Ishikawa (cell line): ENCODE measurements at regions not wholly inside any gene's neighbourhood (a gene's known extent, or its start where the extent isn't known, plus 50 kb on each side); places are given as distances from the start of the nearest gene placed in this dataset.

Experiments used
- CEBPB ChIP-seq: IDR thresholded peaks from 2 replicates; pipeline ENCODE4 v1.6.1; 2012
- CREB1 ChIP-seq: IDR thresholded peaks from 2 replicates; pipeline ENCODE4 v1.6.1; 2012; ENCODE audit warnings: low read depth
- EGR1 ChIP-seq: IDR thresholded peaks from 2 replicates; pipeline ENCODE4 v1.6.1; 2012
- EP300 ChIP-seq: IDR thresholded peaks from 2 replicates; pipeline ENCODE4 v1.6.1; 2012; ENCODE audit warnings: borderline replicate concordance
- FOXM1 ChIP-seq: IDR thresholded peaks from 2 replicates; pipeline ENCODE4 v1.6.1; 2012; ENCODE audit warnings: low read depth, borderline replicate concordance
- NFIC ChIP-seq: IDR thresholded peaks from 2 replicates; pipeline ENCODE4 v1.6.1; 2012
- RAD21 ChIP-seq: IDR thresholded peaks from 2 replicates; pipeline ENCODE4 v1.6.1; 2012; ENCODE audit warnings: low read depth
- REST ChIP-seq: IDR thresholded peaks from 2 replicates; pipeline ENCODE4 v1.6.1; 2012; ENCODE audit warnings: low read depth, mild to moderate bottlenecking
- TAF1 ChIP-seq: IDR thresholded peaks from 2 replicates; pipeline ENCODE4 v1.6.1; 2012; ENCODE audit warnings: low read depth, mild to moderate bottlenecking
- TCF12 ChIP-seq: IDR thresholded peaks from 2 replicates; pipeline ENCODE4 v1.6.1; 2012; ENCODE audit warnings: low read depth
- TEAD4 ChIP-seq: IDR thresholded peaks from 2 replicates; pipeline ENCODE4 v1.6.1; 2012
- YY1 ChIP-seq: IDR thresholded peaks from 2 replicates; pipeline ENCODE4 v1.6.1; 2012; ENCODE audit warnings: low read depth
- ZBTB7A ChIP-seq: IDR thresholded peaks from 2 replicates; pipeline ENCODE4 v1.6.1; 2012; ENCODE audit warnings: low read depth
- TF ChIP-seq, protein P1 (sequence below): IDR thresholded peaks from 2 replicates; pipeline ENCODE4 v1.6.1; 2012
- TF ChIP-seq, protein P2 (sequence below): IDR thresholded peaks from 2 replicates; pipeline ENCODE4 v1.6.1; 2012

DNA sequence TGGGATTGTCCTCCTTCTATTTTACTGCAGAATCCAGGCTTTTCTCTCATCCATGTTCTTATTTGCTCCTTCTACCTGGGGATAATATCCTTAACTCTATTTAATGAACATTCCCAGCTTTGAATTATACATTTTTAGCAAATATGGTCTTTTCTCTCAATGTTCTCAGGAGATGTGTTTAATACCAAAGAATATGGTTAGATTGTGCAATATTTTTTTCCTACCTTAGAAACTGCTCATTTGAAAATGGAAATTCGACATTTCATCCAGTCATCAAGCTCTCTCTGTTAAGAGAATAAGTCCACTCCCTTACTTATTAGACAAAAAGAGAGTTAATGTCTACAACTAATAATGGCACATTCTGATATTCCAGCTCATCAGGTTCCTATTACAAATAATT, 160.4 kb upstream of the GULP1 start:
- TF ChIP-seq NFIC (no peak), TAF1 (no peak), CEBPB (no peak), EGR1 (no peak), ZBTB7A (no peak), TEAD4 (no peak), YY1 (no peak), CREB1 (no peak), FOXM1 (no peak), EP300 (no peak), RAD21 (no peak), REST (no peak), TCF12 (no peak)
- TF ChIP-seq, protein P1, sequence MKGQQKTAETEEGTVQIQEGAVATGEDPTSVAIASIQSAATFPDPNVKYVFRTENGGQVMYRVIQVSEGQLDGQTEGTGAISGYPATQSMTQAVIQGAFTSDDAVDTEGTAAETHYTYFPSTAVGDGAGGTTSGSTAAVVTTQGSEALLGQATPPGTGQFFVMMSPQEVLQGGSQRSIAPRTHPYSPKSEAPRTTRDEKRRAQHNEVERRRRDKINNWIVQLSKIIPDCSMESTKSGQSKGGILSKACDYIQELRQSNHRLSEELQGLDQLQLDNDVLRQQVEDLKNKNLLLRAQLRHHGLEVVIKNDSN, result no peak
- TF ChIP-seq, protein P2, sequence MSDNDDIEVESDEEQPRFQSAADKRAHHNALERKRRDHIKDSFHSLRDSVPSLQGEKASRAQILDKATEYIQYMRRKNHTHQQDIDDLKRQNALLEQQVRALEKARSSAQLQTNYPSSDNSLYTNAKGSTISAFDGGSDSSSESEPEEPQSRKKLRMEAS, result no peak

- no peak for TF ChIP-seq EGR1
- peak; percentile 92 for TF ChIP-seq NFIC
- 0 out of 2 replicates have a peak, but pooled peaks have one; percentile 30 for TF ChIP-seq TCF12
- TF ChIP-seq TAF1, result no peak
- TF ChIP-seq RAD21, result no peak; the same call in 1 of the 2 replicates
- peak; percentile 67; the same call in 1 of the 2 replicates for TF ChIP-seq CEBPB
- no peak for TF ChIP-seq CREB1
- TF ChIP-seq TEAD4, result peak; percentile 60
- TF ChIP-seq EP300, result peak; percentile 47; the same call in 1 of the 2 replicates
Measured at GRCh38 chr2:188132385-188132784, 159.3 kb upstream of the GULP1 start.

DNA sequence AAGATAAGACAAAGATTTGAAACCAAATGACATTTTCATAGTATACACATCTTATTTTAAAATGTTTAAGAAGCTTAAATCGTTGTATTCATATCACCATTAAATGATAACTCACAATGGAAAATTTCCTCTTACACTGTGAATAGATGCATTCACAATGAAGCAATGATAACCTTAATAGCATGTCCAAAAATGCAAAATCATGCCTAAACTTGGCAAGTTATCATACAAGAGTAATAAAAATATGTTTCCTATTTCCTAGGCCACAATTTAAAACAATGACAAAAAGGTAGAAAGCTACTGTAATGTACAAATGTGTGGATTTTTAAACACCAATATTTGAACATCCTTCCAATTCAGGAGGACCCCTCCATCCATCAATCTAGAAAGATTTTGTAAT, 157.4 kb upstream of the GULP1 start:
- no peak for TF ChIP-seq FOXM1
- no peak for TF ChIP-seq CEBPB
- no peak for TF ChIP-seq REST
- TF ChIP-seq ZBTB7A, result no peak
- TF ChIP-seq NFIC, result no peak
- no peak for TF ChIP-seq TAF1
- TF ChIP-seq, protein P2, result no peak
- no peak for TF ChIP-seq EP300
- no peak for TF ChIP-seq EGR1

- TF ChIP-seq CREB1 (no peak), YY1 (no peak), RAD21 (no peak), TEAD4 (no peak), ZBTB7A (no peak), EP300 (no peak), EGR1 (no peak)
Measured at GRCh38 chr2:188138313-188138712, 153.4 kb upstream of the GULP1 start.

- TF ChIP-seq REST, result no peak
- no peak for TF ChIP-seq TCF12
- no peak for TF ChIP-seq CEBPB
- TF ChIP-seq, protein P1, result no peak
- TF ChIP-seq, protein P2, result no peak
- no peak for TF ChIP-seq RAD21
- TF ChIP-seq TAF1, result no peak
- no peak for TF ChIP-seq CREB1
- TF ChIP-seq ZBTB7A, result no peak
- TF ChIP-seq NFIC, result no peak
- TF ChIP-seq FOXM1, result no peak
Measured at GRCh38 chr2:188142088-188142487, 149.6 kb upstream of the GULP1 start.
